NCI-H69 (cell line): ENCODE measurements at regions not wholly inside any gene's neighbourhood (a gene's known extent, or its start where the extent isn't known, plus 50 kb on each side); places are given as distances from the start of the nearest gene placed in this dataset.
A peak's percentile ranks its signal among the peaks of the same experiment; 100 is the strongest.

ENCODE experiments used
- DNase-seq: peaks from one replicate; lab custom pipeline; 2025; lab: John Stamatoyannopoulos, UW

DNA sequence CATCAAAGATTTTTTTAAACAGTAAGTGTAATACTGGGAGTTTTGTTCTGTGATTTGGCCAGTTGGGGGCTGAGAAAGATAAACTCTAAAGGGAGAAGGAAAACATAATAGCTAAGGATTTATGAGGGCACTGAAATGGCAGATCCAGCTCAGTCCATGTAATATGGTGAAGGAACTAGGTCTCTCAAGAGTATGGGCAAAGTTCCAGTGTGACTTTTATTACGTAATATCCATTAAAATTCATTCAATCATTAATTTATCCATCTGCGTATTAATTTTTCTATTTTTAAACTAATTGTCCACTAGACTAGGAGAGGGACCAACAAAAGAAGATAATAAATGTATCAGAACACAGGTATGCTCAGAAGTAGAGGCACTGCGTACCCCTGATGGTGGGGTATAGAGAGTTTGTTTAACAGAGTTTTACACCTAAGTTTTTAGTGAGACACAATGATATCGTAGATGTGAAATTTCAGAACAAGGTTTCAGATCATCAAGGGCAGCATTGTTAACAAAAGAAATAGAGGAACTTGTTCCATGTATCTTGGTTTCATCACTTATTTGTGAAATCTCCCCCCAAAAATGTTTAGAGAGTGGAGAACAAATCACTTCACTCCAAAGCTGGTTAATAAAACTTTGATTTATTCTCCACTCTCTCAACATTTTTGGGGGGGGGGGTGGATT lies 351.1 kb downstream of the GRXCR1 start:
- DNase-seq = no peak

DNA sequence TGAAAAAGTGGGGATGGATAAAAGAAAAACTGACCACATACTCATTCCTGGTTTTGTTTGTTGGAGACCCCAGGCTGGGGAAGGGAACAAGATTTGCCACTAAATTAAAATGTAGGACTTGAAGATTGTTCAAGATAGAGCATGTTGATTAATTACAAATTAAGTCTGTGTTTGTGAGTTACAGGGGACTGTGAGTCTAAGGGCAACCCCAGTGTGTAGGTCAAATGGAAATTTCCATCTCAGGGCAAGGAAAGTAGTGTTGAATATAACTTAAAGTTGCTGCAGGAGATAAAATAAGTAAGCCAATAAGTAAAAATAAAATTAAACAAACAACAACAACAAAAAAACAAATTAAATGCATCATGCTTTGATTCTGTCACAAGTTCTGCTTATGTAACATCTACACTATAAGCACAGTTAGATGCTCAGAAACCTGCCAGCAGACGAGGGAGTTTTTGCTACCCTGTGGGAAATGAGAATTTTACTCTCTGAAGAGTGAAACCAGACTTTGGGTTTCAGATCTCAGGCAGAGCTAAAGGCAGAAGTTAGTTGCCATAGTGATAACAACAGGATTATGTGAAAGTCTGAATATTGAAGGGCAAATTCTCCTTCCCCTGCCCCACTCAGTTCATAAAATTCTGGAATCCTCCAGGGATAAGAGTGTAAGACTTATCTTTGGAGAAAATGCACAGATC lies 352.3 kb downstream of the GRXCR1 start:
- DNase-seq = no peak

DNA sequence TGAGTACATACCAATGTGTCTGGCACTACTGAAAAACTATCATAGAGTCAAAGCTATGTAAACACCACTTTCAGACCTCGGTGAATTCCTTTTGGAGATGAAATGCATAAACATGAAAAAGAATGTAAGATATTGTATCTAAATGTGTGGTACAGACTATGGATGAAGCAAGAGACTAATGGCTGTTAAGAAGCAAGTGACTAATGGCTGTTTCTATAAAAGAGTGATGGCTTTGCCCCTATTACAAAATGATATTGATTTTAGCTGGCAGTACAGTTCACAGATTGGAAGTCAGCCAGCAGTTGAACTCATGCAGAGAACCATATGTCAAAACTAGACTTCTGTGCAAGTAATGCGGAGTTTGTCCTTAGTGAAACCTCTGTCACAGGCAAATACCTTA lies 359.3 kb downstream of the GRXCR1 start:
- peak; percentile 1 for DNase-seq

DNA sequence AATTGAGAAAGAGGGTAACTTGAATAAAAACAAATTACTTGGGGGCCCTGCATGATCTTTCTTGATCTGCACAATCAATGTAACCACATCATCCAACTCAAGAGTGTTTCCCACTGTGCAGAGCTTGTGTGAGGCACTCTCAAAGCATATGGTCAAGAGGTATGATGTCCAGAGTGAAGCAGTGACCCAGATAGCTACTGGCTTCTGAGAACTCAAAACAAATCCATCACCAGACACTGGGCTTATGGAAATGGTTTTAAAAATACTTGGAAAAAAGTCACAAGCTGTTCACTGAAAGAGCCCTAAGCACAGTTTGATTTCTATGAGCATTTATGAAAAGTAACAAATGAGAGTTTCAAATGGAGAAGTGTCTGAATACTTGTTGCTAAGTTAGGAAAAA lies 361.0 kb downstream of the GRXCR1 start:
- no peak for DNase-seq

DNA sequence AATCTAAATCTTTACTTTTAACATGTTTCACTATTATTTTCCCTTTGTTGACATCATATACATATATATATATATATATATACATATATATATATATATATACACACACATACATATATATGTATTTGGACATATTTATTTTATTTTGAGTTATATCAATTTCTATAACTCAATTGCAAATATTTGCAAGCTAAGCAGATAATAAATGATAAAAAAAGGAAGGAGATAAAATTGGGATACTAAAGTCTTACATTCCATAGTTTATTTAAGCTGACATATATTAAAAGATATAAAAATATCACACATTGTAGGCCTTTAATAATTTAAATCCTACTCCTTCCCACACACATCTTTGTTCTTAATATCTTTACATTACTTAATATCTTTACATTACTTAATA lies 372.2 kb downstream of the GRXCR1 start:
- DNase-seq = no peak

DNA sequence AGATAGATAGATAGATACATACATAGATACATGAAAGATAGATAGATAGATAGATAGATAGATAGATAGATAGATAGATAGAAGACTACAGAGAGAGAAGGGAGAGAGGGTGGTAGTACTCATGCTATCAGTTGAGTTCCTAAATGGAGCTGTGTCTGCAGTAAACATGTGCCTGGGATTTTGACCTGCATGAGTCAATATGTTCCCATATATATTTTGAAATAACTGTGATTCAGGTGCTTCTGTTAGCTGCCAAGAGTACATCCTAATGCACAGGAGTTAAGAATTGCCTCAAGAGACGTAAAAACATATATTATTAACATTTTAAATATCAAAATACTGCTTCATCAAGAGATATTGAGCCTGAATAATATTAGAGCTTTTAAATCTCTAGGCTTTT lies 379.4 kb downstream of the GRXCR1 start:
- no peak for DNase-seq

DNA sequence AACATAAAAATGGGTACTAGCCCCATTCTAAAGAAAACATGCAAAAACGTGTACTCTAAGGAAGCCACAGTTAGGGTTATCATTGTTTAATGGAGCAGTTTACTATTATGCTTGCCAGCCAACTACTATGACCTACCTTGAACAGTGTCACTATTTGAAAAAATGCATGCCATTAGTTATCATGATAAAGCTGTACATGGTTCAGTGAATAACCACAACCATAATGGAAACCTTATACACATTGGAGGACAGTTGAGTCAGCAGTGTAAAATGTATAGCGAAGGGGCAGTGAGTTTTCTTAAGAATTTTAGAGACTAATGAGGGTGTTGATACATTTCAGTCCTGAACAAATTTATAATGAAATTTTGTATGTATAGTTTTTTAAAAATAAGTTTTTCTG lies 381.9 kb downstream of the GRXCR1 start:
- no peak for DNase-seq

DNA sequence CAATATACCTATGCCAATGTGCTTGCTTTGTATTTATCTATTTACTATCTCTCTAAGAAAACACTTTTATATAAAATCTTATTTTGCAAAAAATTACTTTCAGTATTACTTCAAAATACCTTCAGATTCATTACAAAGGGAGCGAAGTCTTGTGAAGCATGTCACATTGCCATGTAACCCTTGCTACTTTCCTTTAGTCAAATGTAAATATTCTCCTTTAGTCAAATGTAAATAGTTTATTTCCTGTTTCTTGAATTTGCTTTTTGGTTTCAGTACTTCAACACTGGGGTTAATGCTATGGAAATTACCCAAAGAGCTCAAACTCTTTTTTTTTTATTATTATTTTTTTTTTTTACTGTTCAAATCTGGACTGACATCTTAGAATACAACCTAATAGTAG lies 383.3 kb downstream of the GRXCR1 start:
- no peak for DNase-seq

DNA sequence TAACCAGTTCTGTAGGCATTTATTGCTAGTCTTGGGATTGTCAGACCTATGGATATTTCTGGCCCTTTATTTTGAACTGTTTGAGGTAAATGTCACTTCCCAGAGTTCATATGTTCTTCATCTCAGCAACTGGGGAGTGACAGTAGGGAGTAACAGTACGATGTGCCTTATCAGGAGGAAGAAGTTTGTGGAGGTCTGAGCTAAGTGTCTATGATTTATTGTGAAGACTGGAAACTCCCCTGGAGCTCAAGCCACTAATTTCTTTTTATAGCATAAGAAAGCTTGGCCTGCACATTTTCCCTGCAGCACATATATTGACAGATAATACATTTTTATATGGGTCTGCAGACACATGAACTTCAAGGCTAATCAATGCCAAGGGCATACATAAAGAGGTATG lies 383.8 kb downstream of the GRXCR1 start:
- no peak for DNase-seq

DNA sequence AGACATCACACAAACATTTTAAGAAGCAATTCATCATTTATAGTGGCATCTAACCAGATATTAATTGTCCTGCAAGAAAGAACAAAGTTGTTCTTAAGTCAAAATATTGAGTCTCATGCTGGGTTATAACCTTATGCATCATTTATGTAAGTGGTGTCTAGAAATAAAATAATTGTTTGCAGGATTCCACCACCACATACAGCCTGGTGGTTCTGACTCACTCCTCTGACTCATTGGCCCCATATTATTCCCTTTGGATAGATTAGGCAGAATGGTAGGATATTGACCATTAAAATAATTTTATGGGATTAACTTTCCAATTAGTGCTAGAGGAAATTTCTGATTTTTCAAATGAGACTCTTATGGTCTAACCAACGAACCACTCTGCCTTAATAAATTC lies 384.5 kb downstream of the GRXCR1 start:
- no peak for DNase-seq

DNA sequence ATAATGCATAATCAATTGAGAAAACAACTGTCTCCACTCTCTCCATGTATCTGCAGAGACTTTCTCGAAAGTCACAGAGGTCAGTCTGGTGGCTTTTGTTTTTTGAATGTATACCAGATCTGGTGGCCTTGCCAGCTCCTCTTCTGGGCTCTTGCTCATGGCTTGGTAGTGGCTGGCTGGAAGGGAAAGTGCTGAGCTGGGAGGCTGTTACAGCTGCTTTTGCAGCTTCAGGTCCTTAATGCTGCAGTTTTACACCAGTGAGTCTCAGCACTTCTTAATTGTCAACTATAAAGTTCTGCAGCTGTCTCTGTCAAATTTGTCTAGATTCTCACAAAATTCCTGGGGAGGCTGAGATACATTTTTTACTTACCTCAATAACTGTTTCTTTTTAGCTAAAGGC lies 390.0 kb downstream of the GRXCR1 start:
- no peak for DNase-seq

DNA sequence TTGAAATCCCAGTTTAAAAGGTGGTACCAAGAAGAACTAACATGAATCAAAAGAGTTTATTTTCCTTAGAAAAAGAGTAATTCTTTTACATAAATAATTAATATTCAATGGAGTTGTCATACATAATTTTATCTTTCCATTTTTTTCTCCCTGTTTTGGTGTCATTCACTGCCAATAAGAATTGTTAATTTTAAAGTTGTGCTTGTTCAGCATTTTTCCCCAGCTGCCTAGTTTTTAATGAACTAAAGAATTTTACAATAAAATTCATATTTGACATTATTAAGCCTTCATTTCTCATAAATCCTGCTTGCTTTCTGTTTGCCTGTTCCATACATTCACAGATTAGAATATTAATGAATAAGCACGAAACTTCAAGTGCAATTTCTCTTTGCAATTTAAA lies 393.6 kb downstream of the GRXCR1 start:
- DNase-seq = no peak

DNA sequence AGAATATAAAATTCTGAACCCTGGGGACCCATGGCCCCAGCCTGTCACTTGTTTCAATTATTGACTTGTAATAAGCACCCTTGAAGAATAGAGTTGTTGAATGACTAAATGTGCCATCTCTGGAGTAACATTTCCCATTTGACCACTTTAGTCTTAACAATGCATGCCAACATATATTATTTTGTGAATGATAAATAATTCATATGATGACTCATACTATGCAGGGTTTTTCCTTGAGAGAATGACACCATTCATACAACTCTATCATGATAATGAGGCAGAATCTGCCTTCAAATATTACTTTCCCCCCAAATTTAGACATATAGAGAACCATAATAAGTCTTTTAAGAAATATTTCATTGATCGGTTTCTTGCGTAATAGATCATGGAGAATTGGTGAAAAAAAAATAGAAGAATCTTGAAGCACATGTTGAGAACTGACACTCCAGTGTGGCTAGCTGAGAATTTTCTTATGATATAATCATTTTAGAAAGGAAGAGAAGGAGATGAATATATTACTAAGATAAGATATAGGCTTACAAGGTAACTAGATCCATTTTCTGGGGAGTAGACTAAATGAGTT lies 404.5 kb downstream of the GRXCR1 start:
- no peak for DNase-seq

DNA sequence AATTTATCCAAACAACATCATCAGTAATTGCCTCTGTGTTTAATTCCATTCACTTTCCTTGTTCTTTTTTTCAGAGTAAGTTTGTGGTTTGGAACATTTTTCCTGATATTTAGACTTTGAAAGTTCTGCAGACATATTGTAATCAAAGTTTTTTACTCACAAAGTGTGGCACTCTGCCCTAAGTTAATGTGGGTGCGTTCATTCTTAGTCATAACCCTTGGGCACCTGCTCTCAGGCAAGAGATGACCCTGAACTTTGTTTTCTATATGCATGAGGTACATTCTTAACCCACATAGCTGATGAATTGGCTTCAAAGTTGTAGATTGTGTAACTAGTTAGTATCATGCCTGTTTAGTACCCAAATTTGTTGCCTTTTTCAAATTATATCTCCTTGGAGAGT lies 424.3 kb downstream of the GRXCR1 start:
- DNase-seq = no peak

DNA sequence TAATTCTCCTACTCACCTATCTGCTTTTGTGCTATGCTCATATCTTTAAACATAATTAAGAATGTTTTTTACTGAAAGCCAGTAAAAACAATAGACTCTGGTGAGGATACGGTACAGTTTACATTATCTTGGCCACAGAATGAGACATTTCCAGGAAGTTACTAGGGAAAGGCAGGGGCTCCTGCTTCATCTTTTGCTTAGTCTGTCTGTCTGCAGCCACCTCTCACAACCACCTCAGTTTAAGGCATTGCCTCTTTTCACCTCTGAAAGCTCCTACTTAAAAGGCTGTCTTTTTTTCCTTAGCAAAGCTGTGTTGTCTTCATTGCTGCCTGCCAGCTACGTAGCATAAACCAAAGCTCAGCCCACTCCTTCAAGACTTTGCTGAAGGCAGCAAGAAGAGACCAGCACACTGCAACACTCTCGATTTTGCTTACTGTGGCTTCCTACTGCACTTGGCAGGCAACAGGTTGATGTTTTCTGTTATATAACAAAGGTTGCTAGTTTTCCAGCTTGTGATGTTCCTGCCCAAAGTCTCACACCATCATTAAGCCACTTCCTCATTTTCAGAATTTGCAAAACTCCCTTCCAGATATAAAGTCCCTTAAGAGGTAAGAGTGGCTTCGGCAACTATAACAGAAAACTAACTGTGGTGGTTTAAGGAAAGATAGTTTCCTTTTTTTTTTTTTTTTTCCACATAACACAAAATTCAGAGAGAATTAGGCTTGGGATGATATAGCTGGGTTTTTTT lies 432.9 kb downstream of the GRXCR1 start:
- no peak for DNase-seq

DNA sequence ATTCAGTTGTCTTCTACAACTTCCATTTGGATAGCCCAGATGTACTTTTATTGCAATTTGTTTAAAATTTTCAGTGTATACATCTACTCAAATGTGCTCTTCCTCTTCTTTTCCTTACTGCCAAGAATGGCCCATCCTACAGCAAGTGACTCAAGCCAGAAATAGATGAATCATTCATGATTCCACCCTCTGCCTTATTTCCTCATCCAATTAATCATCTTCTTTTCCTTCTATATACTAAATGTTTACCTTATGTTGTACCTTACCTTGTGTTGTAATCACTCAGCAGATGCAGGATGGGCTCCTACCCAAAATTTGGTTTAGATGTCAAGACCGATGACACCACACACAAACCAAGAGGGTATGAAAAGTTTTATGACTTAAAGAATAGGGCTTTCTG lies 437.8 kb downstream of the GRXCR1 start:
- no peak for DNase-seq

DNA sequence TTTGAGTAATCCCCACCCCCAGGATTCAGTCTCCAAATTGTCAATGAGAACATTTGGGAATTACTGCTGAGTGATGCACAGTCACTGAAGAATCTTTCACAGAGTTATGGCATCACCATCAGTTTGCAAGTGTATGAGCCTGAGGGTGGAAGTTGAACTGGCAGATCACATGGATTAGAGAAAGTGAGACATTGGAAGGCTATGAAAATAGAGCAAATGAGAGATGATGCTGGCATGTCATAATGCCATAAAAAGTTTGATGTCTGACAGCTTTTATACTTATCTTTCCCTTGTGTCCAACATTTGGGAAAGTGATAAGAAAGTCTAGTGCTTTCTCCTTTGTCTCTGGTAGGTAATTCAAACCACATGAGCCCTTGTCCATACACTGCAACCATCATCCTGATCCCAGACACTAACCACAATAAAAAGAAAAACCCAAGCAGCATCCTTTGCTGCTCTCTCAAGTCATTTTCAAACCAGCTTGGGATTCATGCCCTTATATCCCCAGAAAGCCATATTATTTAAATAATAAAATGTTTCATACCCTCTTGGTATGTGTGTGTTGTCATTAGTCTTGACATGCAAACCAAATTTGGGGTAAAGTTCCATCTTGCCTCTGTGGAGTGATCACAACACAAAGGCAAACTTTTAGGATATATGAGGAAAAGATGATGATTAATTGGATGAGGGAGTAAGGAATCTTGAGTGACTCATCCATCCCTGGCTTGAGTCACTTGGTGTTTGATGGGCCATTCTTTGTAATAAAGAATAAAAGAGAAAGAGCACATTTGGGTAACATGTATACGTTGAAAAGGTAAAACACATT lies 438.9 kb downstream of the GRXCR1 start:
- no peak for DNase-seq

DNA sequence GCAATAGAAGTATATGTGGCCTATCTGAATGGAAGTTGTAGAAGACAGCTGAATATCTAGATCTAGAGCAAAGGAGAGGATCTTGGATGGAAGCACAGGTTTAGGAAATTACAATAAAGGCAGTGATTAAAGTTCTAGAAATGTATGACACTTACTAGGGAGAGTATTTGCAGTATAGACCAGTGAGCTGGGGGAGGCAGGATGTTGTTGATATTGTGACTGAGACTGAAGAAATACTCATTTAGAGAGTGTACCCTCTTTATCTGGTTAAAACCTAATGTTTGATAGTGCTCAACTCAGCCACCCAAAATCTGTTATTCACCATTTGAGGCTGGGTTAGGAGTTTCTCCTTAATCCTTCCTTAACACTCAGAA lies 439.5 kb downstream of the GRXCR1 start:
- no peak for DNase-seq

DNA sequence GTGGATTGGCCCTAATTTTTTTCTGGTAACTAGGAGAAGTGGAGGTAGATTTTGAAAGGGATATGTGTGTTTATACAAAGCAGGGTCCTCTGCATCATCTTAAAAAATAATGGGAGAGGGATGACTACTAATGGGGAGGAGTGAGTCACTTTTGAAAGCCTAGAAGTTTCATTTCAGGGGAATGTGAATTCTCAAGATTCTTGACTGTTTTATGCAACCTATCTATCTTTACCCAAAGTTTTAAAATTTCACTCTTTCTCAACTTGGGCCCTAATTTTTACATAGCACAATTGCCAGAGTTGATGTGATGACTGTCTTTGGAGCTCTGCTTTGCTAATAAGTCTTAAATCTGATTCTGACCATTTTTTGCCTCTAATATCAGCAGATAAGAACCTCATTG lies 445.2 kb downstream of the GRXCR1 start:
- no peak for DNase-seq

DNA sequence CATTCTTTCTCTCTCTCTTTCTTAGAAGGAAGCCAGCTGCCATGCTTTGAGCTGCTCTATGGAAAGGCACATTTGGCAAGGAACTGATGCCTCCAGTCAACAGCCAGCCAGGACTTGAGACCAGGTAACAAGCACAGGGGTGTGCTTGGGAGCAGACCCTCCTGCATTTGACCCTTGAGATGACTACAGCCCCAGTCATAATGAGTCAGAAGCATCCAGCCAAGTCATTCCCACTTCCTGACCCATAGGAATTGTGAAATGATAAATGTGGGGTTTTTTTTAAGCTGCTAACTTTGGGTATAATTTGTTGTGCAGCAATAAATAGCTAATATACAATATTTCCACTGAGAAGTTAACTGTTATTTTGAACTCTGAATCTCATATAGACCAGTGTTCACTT lies 446.9 kb downstream of the GRXCR1 start:
- no peak for DNase-seq

DNA sequence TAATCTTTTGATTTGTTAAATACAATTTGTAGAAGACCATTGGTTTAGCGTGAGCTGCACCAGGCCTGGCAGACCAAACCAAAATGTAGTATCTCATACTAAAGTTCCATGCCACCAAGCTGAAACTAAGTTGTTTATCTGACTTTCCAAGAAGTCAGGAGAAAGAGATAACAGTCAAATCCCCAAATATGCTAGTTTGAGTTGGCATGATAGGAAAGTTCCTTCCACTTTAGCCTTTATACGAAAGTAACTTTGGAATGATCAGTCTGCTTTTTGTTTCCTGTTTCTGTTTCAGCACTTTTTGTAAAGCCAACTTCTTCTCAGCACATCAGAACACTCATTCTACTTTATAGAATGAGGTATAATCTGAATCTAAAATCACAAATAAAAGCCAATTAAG lies 449.2 kb downstream of the GRXCR1 start:
- DNase-seq = no peak

DNA sequence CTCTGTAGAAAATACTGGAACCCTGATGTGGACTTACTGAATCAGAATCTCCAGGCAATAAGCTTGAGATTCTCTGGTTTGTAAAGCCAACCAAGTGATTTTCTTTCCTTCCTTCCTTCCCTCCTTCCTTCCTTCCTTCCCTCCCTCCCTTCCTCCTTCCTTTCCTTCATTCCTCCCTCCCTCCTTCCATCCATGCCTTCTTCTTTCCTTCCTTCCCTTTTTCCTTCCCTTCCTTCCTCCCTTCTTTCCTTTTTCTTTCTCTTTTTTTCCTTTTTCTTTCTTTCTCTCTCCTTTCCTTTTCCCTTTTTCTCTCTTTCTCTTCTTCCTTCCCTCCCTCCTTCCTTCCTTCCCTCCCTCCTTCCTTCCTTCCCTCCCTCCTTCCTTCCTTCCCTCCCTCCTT lies 450.8 kb downstream of the GRXCR1 start:
- DNase-seq = no peak
